Gastrocnemius medialis (tissue), 4 donors: ENCODE measurements at regions not wholly inside any gene's neighbourhood (a gene's known extent, or its start where the extent isn't known, plus 50 kb on each side); places are given as distances from the start of the nearest gene placed in this dataset.

Source experiments
- ATAC-seq, 2 donors: fragments of 150-250 bp; one replicate each; pipeline ENCODE4 v1.9.1; 2016
- DNase-seq, 2 donors: peaks; one replicate each; pipeline ENCODE4 v3.0.0-alpha.2; 2019
- H3K27ac ChIP-seq, 4 donors: fragments of 200-600 bp; sonication (generic); 1 replicate in 1 of 4; 2 replicates in 3 of 4; pipeline ENCODE4 v1.5.1; 2016 to 2018; ENCODE audit warnings: mild to moderate bottlenecking in 2 of 4, moderate library complexity in 1 of 4
- H3K27me3 ChIP-seq, 3 donors: fragments of 200-600 bp; sonication (generic) in 2 of 3; 1 replicate in 1 of 3; 2 replicates in 2 of 3; pipeline versions ENCODE4 v1.5.1 to v1.6.0; 2016 to 2019; ENCODE audit warnings: mild to moderate bottlenecking in 1 of 3, moderate library complexity in 1 of 3
- H3K36me3 ChIP-seq, 2 donors: fragments of 200-600 bp; sonication (generic) in 1 of 2; one replicate each; pipeline ENCODE4 v1.5.1; 2017 to 2018
- H3K4me1 ChIP-seq, 2 donors: fragments of 200-600 bp; sonication (generic) in 1 of 2; one replicate each; pipeline ENCODE4 v1.5.1; 2016 to 2017; ENCODE audit warnings: mild to moderate bottlenecking in 2 of 2
- H3K4me3 ChIP-seq, 4 donors: fragments of 200-600 bp; sonication (generic) in 3 of 4; 1 replicate in 1 of 4; 2 replicates in 3 of 4; pipeline ENCODE4 v1.5.1; 2016 to 2019; ENCODE audit warnings: mild to moderate bottlenecking in 2 of 4
- H3K9me3 ChIP-seq, 3 donors: fragments of 200-600 bp; sonication (generic) in 2 of 3; 1 replicate in 1 of 3; 2 replicates in 2 of 3; pipeline ENCODE4 v1.5.1; 2016 to 2019
- CTCF ChIP-seq, 5 experiments: fragments of 450-650 bp in 3 of 5; fragments of 200-600 bp in 2 of 5; sonication (generic) in 2 of 5; IDR thresholded peaks in 4 of 5; conservative IDR thresholded peaks in 1 of 5; 1 replicate in 4 of 5; 2 replicates in 1 of 5; pipeline ENCODE4 v1.5.1; 2016 to 2019; ENCODE audit warnings: antibody characterized with exemption in 5 of 5, mild to moderate bottlenecking in 3 of 5, moderate library complexity in 3 of 5
- POLR2A ChIP-seq, 2 donors: fragments of 450-650 bp; IDR thresholded peaks; one replicate each; pipeline ENCODE4 v1.6.1; 2017; ENCODE audit warnings: antibody characterized with exemption in 2 of 2, mild to moderate bottlenecking in 2 of 2, moderate library complexity in 2 of 2
- in situ Hi-C, 4 donors: fragments of 200-750 bp; cut with MboI; loops; one replicate each; pipeline versions ENCODE4 v1.15.0 to v1.8.0; 2017; ENCODE audit warnings: low sequenced_read_pairs in 4 of 4
- intact Hi-C: fragments of 100-400 bp; cut with DNase I; formaldehyde crosslinking; loops from one replicate; pipeline ENCODE4 v1.15.1; 2023; ENCODE audit warnings: low total_unique reads

- DNase-seq: no peak
- Histone ChIP-seq H3K36me3 (no peaks in the 10 kb centered on the region), H3K27ac (no peak overlapping the region), H3K4me1 (peaks cover 0 to 6% of the 10 kb centered on the region in 2 donors), H3K4me3 (no peak overlapping the region), H3K9me3 (no peaks in the 10 kb centered on the region), H3K27me3 (no peaks in the 10 kb centered on the region)
- ATAC-seq: no peak
- TF ChIP-seq CTCF (IDR thresholded peaks at IDR 0.05 in 4 of 5, conservative IDR thresholded peaks at IDR 0.05 in 1 of 5): no peak
- no peak for TF ChIP-seq POLR2A (IDR thresholded peaks at IDR 0.05)
- in situ Hi-C loops: loop anchor here in 1 of 4 donors (10.0 kb wide), 1 partner anchor 53 kb away; no protein-coding TSS in a partner anchor
- intact Hi-C loops: no loop called here
Measured at GRCh38 chr1:60981357-60981756, 101.0 kb upstream of the NFIA start.

GRCh38 chr1:60978421-60979357 lies 103.7 kb upstream of the NFIA start:
- Histone ChIP-seq H3K4me1 (no peaks in the 10 kb centered on the region), H3K9me3 (no peaks in the 10 kb centered on the region), H3K36me3 (no peaks in the 10 kb centered on the region), H3K27ac (no peak overlapping the region), H3K27me3 (no peaks in the 10 kb centered on the region), H3K4me3 (no peak overlapping the region)
- intact Hi-C loops (loop anchor here (10.0 kb wide), 1 partner anchor 606 kb away; no protein-coding TSS in a partner anchor), in situ Hi-C loops (loop anchor here in 2 of 4 donors (5.0 to 10.0 kb wide), 5 partner anchors 54 to 866 kb away; no protein-coding TSS in a partner anchor)
- TF ChIP-seq POLR2A (IDR thresholded peaks at IDR 0.05) (no peak), CTCF (IDR thresholded peaks at IDR 0.05 in 4 of 5, conservative IDR thresholded peaks at IDR 0.05 in 1 of 5) (peak in 4 of 5 experiments; percentile 26 to 55 (median 42))
- DNase-seq: peak; percentile 15 to 39
- ATAC-seq: peak; percentile 82 to 88

- Histone ChIP-seq H3K9me3 (no peaks in the 10 kb centered on the region), H3K4me3 (no peak overlapping the region), H3K27me3 (no peaks in the 10 kb centered on the region), H3K27ac (no peak overlapping the region), H3K36me3 (no peaks in the 10 kb centered on the region), H3K4me1 (no peaks in the 10 kb centered on the region)
- DNase-seq: no peak
- ATAC-seq: no peak
- TF ChIP-seq POLR2A (IDR thresholded peaks at IDR 0.05) (no peak), CTCF (IDR thresholded peaks at IDR 0.05 in 4 of 5, conservative IDR thresholded peaks at IDR 0.05 in 1 of 5) (no peak)
- intact Hi-C loops: loop anchor here (10.0 kb wide), 1 partner anchor 607 kb away; no protein-coding TSS in a partner anchor
- in situ Hi-C loops: loop anchor here in 2 of 4 donors (5.0 to 10.0 kb wide), 5 partner anchors 55 to 867 kb away; no protein-coding TSS in a partner anchor
Measured at GRCh38 chr1:60977661-60978060, 104.7 kb upstream of the NFIA start.

GRCh38 chr1:60974524-60975372 lies 107.6 kb upstream of the NFIA start:
- no peaks in the 10 kb centered on the region for H3K9me3 ChIP-seq
- no peaks in the 10 kb centered on the region for H3K27me3 ChIP-seq
- intact Hi-C loops: loop anchor here (10.0 kb wide), 1 partner anchor 610 kb away; no protein-coding TSS in a partner anchor
- TF ChIP-seq POLR2A (IDR thresholded peaks at IDR 0.05): no peak
- TF ChIP-seq CTCF (IDR thresholded peaks at IDR 0.05 in 4 of 5, conservative IDR thresholded peaks at IDR 0.05 in 1 of 5): no peak
- in situ Hi-C loops: loop anchor here in 2 of 4 donors (5.0 to 10.0 kb wide), 5 partner anchors 58 to 870 kb away; no protein-coding TSS in a partner anchor
- no peak overlapping the region for H3K27ac ChIP-seq
- no peak for DNase-seq
- peaks cover 9% of the 10 kb centered on the region in 2 donors for H3K4me1 ChIP-seq
- no peaks in the 10 kb centered on the region for H3K36me3 ChIP-seq
- no peak for ATAC-seq
- H3K4me3 ChIP-seq: no peak overlapping the region
